DOHH2 (cell line): ENCODE measurements at regions not wholly inside any gene's neighbourhood (a gene's known extent, or its start where the extent isn't known, plus 50 kb on each side); places are given as distances from the start of the nearest gene placed in this dataset.

Experiments used
- H3F3A ChIP-seq: fragments of 200-600 bp; sonication (generic), shearing (Covaris generic); 2 replicates; pipeline ENCODE4 v1.6.0; 2016; ENCODE audit warnings: antibody characterized with exemption, mild to moderate bottlenecking; ENCODE audit not compliant: control insufficient read depth, insufficient read depth
- H3K27ac ChIP-seq: fragments of 200-600 bp; sonication (generic); 2 replicates; pipeline ENCODE4 v1.5.1; 2014; ENCODE audit warnings: low read depth, mild to moderate bottlenecking, low read length, moderate library complexity
- H3K27me3 ChIP-seq: fragments of 200-600 bp; sonication (generic); 2 replicates; pipeline ENCODE4 v1.6.1; 2014; ENCODE audit warnings: mild to moderate bottlenecking, low read length, mixed read lengths; ENCODE audit not compliant: control insufficient read depth
- H3K36me3 ChIP-seq: fragments of 200-600 bp; sonication (generic); 2 replicates; pipeline ENCODE4 v1.6.1; 2014; ENCODE audit warnings: mild to moderate bottlenecking, low read length, moderate library complexity, mixed read lengths; ENCODE audit not compliant: control insufficient read depth
- H3K4me1 ChIP-seq: fragments of 200-600 bp; sonication (generic); 2 replicates; pipeline ENCODE4 v1.6.1; 2014; ENCODE audit warnings: mild to moderate bottlenecking, low read length, mixed read lengths; ENCODE audit not compliant: control insufficient read depth
- H3K4me2 ChIP-seq: fragments of 200-600 bp; sonication (generic); 2 replicates; pipeline ENCODE4 v1.6.0; 2014; ENCODE audit warnings: mild to moderate bottlenecking, low read length, moderate library complexity
- H3K4me3 ChIP-seq: fragments of 200-600 bp; sonication (generic); 2 replicates; pipeline ENCODE4 v1.5.1; 2014; ENCODE audit warnings: mild to moderate bottlenecking, low read length, mixed read lengths
- H3K79me2 ChIP-seq: fragments of 200-600 bp; sonication (generic); 2 replicates; pipeline ENCODE4 v1.6.1; 2014; ENCODE audit warnings: mild to moderate bottlenecking, low read length, mixed read lengths; ENCODE audit not compliant: control insufficient read depth
- H3K9me2 ChIP-seq: fragments of 200-600 bp; sonication (generic); replicated peaks from 2 replicates; pipeline ENCODE4 v1.6.1; 2014; ENCODE audit warnings: mild to moderate bottlenecking, low read length, mixed read lengths; ENCODE audit not compliant: control insufficient read depth
- H3K9me3 ChIP-seq: fragments of 200-600 bp; sonication (generic); 2 replicates; pipeline ENCODE4 v1.6.1; 2014; ENCODE audit warnings: antibody characterized with exemption, low read length, mixed read lengths; ENCODE audit not compliant: control insufficient read depth, insufficient read depth
- H4K20me1 ChIP-seq: fragments of 200-600 bp; sonication (generic); 2 replicates; pipeline ENCODE4 v1.6.0; 2014; ENCODE audit warnings: low read depth, mild to moderate bottlenecking, antibody characterized with exemption, low read length, moderate library complexity; ENCODE audit not compliant: control insufficient read depth, insufficient read depth
- EZH2phosphoT487 ChIP-seq: fragments of 200-600 bp; sonication (generic); IDR thresholded peaks from 2 replicates; pipeline ENCODE4 v1.6.1; 2017; ENCODE audit warnings: borderline replicate concordance, mild to moderate bottlenecking, antibody characterized with exemption, low read length, moderate library complexity, mixed read lengths
- TF ChIP-seq, protein P1 (sequence below): fragments of 200-600 bp; sonication (generic); IDR thresholded peaks from one replicate; pipeline ENCODE4 v1.5.1; 2014; ENCODE audit warnings: antibody characterized with exemption, mild to moderate bottlenecking, low read depth, low read length; ENCODE audit not compliant: poor library complexity, severe bottlenecking

- no peaks in the 10 kb centered on the region for H3K4me1 ChIP-seq
Observed at GRCh38 chr7:20005081-20005480, 212.1 kb downstream of the MACC1 start.

DNA sequence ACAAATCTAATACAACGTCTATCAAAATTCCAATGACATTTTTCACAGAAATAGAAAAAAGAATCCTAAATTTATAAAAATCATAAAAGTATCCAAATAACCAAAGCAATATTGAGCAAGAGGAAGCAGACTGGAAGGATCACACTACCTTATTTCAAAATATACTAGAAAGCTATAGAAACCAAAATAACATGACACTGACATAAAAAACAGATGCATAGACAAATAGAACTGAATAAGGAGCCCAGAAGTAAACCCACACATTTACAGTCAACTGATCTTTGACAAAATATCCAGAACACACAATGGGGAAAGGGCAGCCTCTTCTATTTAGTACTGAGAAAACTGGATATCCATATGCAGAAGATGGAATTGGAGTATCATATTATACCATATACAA is 217.5 kb downstream of the MACC1 start:
- H3K36me3 ChIP-seq = no peaks in the 10 kb centered on the region
- H3F3A ChIP-seq = no peaks in the 10 kb centered on the region
- H3K4me1 ChIP-seq = no peaks in the 10 kb centered on the region
- H4K20me1 ChIP-seq = no peaks in the 10 kb centered on the region
- H3K4me3 ChIP-seq = no peak overlapping the region
- TF ChIP-seq EZH2phosphoT487 = no peak
- TF ChIP-seq, protein P1, sequence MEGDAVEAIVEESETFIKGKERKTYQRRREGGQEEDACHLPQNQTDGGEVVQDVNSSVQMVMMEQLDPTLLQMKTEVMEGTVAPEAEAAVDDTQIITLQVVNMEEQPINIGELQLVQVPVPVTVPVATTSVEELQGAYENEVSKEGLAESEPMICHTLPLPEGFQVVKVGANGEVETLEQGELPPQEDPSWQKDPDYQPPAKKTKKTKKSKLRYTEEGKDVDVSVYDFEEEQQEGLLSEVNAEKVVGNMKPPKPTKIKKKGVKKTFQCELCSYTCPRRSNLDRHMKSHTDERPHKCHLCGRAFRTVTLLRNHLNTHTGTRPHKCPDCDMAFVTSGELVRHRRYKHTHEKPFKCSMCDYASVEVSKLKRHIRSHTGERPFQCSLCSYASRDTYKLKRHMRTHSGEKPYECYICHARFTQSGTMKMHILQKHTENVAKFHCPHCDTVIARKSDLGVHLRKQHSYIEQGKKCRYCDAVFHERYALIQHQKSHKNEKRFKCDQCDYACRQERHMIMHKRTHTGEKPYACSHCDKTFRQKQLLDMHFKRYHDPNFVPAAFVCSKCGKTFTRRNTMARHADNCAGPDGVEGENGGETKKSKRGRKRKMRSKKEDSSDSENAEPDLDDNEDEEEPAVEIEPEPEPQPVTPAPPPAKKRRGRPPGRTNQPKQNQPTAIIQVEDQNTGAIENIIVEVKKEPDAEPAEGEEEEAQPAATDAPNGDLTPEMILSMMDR = no peak
- no peaks in the 10 kb centered on the region for H3K27me3 ChIP-seq
- no peaks in the 10 kb centered on the region; the same call in 1 of the 2 replicates for H3K9me2 ChIP-seq
- H3K4me2 ChIP-seq = no peak overlapping the region
- H3K27ac ChIP-seq = no peak overlapping the region
- H3K9me3 ChIP-seq = no peaks in the 10 kb centered on the region
- no peaks in the 10 kb centered on the region for H3K79me2 ChIP-seq

More at GRCh38 chr7:20005081-20005480, 212.1 kb downstream of the MACC1 start:
- Histone ChIP-seq H3K79me2 (no peaks in the 10 kb centered on the region), H3K27me3 (no peaks in the 10 kb centered on the region), H3K9me2 (no peaks in the 10 kb centered on the region), H3K4me2 (no peak overlapping the region), H3K4me3 (no peak overlapping the region), H4K20me1 (no peaks in the 10 kb centered on the region), H3K27ac (no peak overlapping the region), H3F3A (no peaks in the 10 kb centered on the region), H3K36me3 (no peaks in the 10 kb centered on the region), H3K9me3 (no peaks in the 10 kb centered on the region)
- TF ChIP-seq EZH2phosphoT487 = no peak
- TF ChIP-seq, protein P1 = no peak

- TF ChIP-seq, protein P1 = no peak
- TF ChIP-seq EZH2phosphoT487 = no peak
- Histone ChIP-seq H3F3A (no peaks in the 10 kb centered on the region), H3K9me3 (no peaks in the 10 kb centered on the region), H4K20me1 (no peaks in the 10 kb centered on the region), H3K79me2 (no peaks in the 10 kb centered on the region), H3K27ac (no peak overlapping the region), H3K4me3 (no peak overlapping the region), H3K4me2 (no peak overlapping the region), H3K36me3 (no peaks in the 10 kb centered on the region), H3K9me2 (no peaks in the 10 kb centered on the region; the same call in 1 of the 2 replicates), H3K4me1 (no peaks in the 10 kb centered on the region), H3K27me3 (no peaks in the 10 kb centered on the region)
Observed at GRCh38 chr7:19991936-19992335, 218.5 kb upstream of the TMEM196 start.
